ENCODE measurements at regions not wholly inside any gene's neighbourhood (a gene's known extent, or its start where the extent isn't known, plus 50 kb on each side); places are given as distances from the start of the nearest gene placed in this dataset.
"Not testable (repeated sequence)": the region's sequence is repeated elsewhere in the genome, so short reads cannot be mapped to it uniquely, and the experiment has no call there.

DNA sequence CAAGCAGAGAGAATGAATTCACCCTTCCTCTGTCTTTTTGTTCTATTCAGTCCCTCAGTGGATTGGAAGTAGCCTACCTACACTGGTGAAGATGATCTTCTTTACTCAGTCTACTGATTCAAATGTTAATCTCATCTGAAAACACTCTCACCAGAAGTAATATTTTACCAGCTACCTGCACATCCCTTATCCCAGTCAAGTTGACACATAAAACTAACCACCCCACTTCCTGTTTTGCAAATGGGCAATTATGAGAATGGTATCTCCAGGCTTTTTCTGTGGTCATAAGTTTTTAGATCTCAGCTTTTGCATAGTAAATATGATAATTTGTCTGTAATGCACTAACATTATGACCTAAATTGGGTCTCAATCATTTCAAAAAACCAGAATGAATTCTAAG lies 228.8 kb upstream of the ECI2 start:
- Mint-ChIP-seq H3K36me3 (no peaks in the 10 kb centered on the region), H3K27me3 (peaks cover 5% of the 10 kb centered on the region), H3K9me3 (no peaks in the 10 kb centered on the region), H3K4me3 (no peak overlapping the region), H3K27ac (no peak overlapping the region), H3K4me1 (no peaks in the 10 kb centered on the region)
- no peak for DNase-seq
- CTCF ChIA-PET = no interaction called here

- H3K9me3 Mint-ChIP-seq = no peaks in the 10 kb centered on the region
- CTCF ChIA-PET = no interaction called here
- no peak overlapping the region for H3K4me3 Mint-ChIP-seq
- no peak overlapping the region for H3K27ac Mint-ChIP-seq
- no peaks in the 10 kb centered on the region for H3K36me3 Mint-ChIP-seq
- no peak for DNase-seq
- no peaks in the 10 kb centered on the region for H3K4me1 Mint-ChIP-seq
- H3K27me3 Mint-ChIP-seq = peaks cover 5% of the 10 kb centered on the region
Measured at GRCh38 chr6:4363656-4364055, 228.3 kb upstream of the ECI2 start.

GRCh38 chr6:4362326-4362725 lies 227.0 kb upstream of the ECI2 start:
- H3K9me3 Mint-ChIP-seq = no peaks in the 10 kb centered on the region
- H3K27ac Mint-ChIP-seq = no peak overlapping the region
- CTCF ChIA-PET = no interaction called here
- no peak for DNase-seq
- H3K4me1 Mint-ChIP-seq = no peaks in the 10 kb centered on the region
- peaks cover 5% of the 10 kb centered on the region for H3K27me3 Mint-ChIP-seq
- no peak overlapping the region for H3K4me3 Mint-ChIP-seq
- H3K36me3 Mint-ChIP-seq = no peaks in the 10 kb centered on the region

DNA sequence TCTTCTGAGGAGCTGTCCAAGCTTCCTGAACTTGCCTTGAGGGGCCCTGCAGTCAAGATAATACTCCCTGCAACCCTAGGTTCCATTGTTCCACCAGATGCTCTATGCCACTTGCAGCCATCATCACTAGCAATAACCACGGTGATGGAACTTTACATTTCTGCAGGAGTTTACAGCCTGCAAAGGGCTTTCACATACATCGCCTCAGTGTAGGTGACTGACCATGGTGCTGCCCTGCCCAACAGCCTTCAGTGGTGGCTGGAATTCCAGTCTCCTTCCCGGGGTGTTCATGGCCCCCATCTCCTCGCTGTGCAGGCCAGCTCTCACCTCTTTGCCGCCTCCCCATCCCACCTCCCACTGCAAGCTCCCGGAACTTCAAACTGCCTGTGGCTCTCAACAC lies 225.5 kb upstream of the ECI2 start:
- Mint-ChIP-seq H3K9me3 (peaks cover 1% of the 10 kb centered on the region), H3K4me3 (no peak overlapping the region), H3K36me3 (no peaks in the 10 kb centered on the region), H3K27me3 (peaks cover 5% of the 10 kb centered on the region), H3K27ac (no peak overlapping the region), H3K4me1 (no peaks in the 10 kb centered on the region)
- DNase-seq = no peak
- CTCF ChIA-PET = no interaction called here

GRCh38 chr6:4359108-4359730 lies 223.8 kb upstream of the ECI2 start:
- H3K27me3 Mint-ChIP-seq = no peaks in the 10 kb centered on the region
- no peak overlapping the region for H3K4me3 Mint-ChIP-seq
- H3K4me1 Mint-ChIP-seq = no peaks in the 10 kb centered on the region
- no peak for DNase-seq
- no peaks in the 10 kb centered on the region for H3K36me3 Mint-ChIP-seq
- H3K27ac Mint-ChIP-seq = no peak overlapping the region
- H3K9me3 Mint-ChIP-seq = peaks cover 2% of the 10 kb centered on the region
- CTCF ChIA-PET = no interaction called here

DNA sequence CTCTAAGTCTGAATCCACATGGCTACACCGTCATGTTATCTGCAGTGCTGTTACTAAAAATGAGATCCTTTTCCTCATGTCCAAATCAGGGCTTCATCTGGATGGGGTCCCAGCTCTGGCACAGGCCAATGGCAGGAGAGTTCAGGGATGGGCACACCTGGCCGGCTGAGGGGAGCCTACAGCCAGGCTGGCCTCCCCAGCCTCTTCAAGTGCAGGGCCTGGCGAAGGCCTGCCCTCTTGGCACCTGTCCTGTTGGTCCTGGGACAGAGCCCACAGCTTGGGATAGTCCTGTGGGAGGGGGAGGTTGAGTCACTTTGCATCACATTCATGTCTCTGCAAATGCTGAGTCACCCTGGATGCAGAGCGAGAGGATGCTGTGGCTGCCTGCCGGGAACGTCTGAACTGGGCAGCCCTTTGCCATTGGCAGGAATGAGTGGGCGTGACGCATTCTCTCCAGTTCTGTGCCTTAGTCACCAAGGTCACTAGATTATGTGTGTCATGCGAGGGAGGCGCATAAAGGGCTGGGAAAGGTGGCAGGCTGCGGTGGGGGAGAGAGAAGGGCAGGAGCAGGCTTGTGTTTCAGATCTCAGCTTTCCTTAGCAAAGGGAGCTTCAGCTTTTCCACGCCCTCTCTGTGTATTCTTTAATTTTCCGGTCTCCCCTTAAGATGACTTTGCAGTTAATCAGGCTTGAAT lies 223.2 kb upstream of the ECI2 start:
- Mint-ChIP-seq H3K27ac (no peak overlapping the region), H3K9me3 (peaks cover 2% of the 10 kb centered on the region), H3K36me3 (no peaks in the 10 kb centered on the region), H3K4me3 (no peak overlapping the region), H3K4me1 (no peaks in the 10 kb centered on the region), H3K27me3 (no peaks in the 10 kb centered on the region)
- DNase-seq = no peak
- CTCF ChIA-PET = no interaction called here

- H3K36me3 Mint-ChIP-seq, DNase-seq, CTCF ChIA-PET, H3K9me3 Mint-ChIP-seq, H3K27ac Mint-ChIP-seq, H3K4me1 Mint-ChIP-seq, H3K27me3 Mint-ChIP-seq, H3K4me3 Mint-ChIP-seq: not testable (repeated sequence)
Measured at GRCh38 chr6:4357660-4358152, 222.3 kb upstream of the ECI2 start.

GRCh38 chr6:4356899-4357659 lies 221.7 kb upstream of the ECI2 start:
- no peak for DNase-seq
- CTCF ChIA-PET = no interaction called here
- no peaks in the 10 kb centered on the region for H3K4me1 Mint-ChIP-seq
- no peaks in the 10 kb centered on the region for H3K27me3 Mint-ChIP-seq
- no peak overlapping the region for H3K4me3 Mint-ChIP-seq
- no peaks in the 10 kb centered on the region for H3K36me3 Mint-ChIP-seq
- H3K9me3 Mint-ChIP-seq = peaks cover 2% of the 10 kb centered on the region
- H3K27ac Mint-ChIP-seq = no peak overlapping the region

DNA sequence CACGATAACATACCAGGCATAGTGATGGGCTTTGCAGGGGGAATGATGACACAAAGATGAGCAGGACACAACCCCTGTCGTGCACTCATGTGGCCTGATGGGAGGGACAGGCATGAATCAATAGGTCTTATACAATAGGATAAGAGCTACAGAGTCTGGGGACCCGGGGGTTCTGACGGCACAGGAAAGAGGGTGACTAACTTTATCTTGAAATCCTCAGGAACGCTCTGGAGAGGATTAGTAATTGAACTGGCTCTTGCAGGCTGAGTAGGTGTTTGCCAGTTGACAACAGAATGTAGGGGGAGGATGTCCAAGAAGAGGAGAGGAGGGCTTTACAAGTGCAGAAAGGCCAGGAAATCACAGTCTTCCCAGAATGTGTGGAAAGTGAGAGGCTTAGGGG lies 219.9 kb upstream of the ECI2 start:
- H3K27ac Mint-ChIP-seq = no peak overlapping the region
- H3K4me3 Mint-ChIP-seq = no peak overlapping the region
- no peaks in the 10 kb centered on the region for H3K27me3 Mint-ChIP-seq
- DNase-seq = no peak
- H3K4me1 Mint-ChIP-seq = no peaks in the 10 kb centered on the region
- H3K36me3 Mint-ChIP-seq = no peaks in the 10 kb centered on the region
- CTCF ChIA-PET = no interaction called here
- peaks cover 2% of the 10 kb centered on the region for H3K9me3 Mint-ChIP-seq

DNA sequence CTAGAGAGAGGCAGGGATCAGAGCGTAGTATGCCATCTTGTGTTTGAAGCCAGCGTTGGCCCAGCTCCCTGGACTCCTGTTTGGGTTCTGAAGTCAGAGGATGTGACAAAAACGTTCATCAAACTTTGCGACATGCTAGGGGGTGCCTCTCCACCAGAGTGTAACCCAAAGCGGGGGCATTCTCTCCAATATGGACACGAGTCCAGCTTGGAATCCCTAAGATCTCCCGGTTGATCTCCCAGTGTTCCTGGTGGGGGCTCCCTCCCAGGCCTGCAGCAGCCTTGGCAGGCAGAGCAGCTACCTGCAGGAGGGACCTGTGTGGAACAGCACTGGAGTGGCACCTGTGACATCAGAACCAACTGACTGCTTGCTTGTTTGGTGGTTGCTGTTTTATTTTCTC lies 218.8 kb upstream of the ECI2 start:
- no peak overlapping the region for H3K27ac Mint-ChIP-seq
- CTCF ChIA-PET = no interaction called here
- H3K4me1 Mint-ChIP-seq = no peaks in the 10 kb centered on the region
- H3K9me3 Mint-ChIP-seq = peaks cover 2% of the 10 kb centered on the region
- H3K36me3 Mint-ChIP-seq = no peaks in the 10 kb centered on the region
- H3K4me3 Mint-ChIP-seq = no peak overlapping the region
- H3K27me3 Mint-ChIP-seq = no peaks in the 10 kb centered on the region
- no peak for DNase-seq

GRCh38 chr6:4352731-4353130 lies 217.4 kb upstream of the ECI2 start:
- DNase-seq = no peak
- H3K27me3 Mint-ChIP-seq = no peaks in the 10 kb centered on the region
- CTCF ChIA-PET = no interaction called here

DNA sequence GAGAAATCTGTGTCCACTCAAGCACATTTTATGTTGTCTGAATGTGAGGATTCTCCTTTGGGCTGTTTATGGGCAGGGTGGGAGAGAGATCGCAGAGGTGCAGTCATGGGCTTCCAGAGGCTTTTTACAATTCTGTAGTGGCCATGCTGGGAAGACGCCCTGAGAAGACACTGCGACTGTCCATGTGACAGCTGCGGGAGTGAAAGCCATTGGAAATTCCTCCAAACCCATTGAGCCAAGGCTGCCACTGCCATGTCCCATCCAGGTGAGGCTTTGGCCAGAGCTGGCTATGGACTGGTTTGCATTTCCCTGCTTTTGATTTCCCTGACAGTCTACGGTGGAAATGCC lies 216.9 kb upstream of the ECI2 start:
- Mint-ChIP-seq H3K4me1 (no peaks in the 10 kb centered on the region), H3K4me3 (no peak overlapping the region), H3K27me3 (no peaks in the 10 kb centered on the region), H3K27ac (no peak overlapping the region), H3K9me3 (peaks cover 2% of the 10 kb centered on the region), H3K36me3 (no peaks in the 10 kb centered on the region)
- DNase-seq = no peak
- CTCF ChIA-PET = no interaction called here

More at GRCh38 chr6:4352731-4353130, 217.4 kb upstream of the ECI2 start:
- no peak overlapping the region for H3K4me3 Mint-ChIP-seq
- no peaks in the 10 kb centered on the region for H3K4me1 Mint-ChIP-seq
- H3K27ac Mint-ChIP-seq = no peak overlapping the region
- H3K36me3 Mint-ChIP-seq = no peaks in the 10 kb centered on the region
- peaks cover 2% of the 10 kb centered on the region for H3K9me3 Mint-ChIP-seq

DNA sequence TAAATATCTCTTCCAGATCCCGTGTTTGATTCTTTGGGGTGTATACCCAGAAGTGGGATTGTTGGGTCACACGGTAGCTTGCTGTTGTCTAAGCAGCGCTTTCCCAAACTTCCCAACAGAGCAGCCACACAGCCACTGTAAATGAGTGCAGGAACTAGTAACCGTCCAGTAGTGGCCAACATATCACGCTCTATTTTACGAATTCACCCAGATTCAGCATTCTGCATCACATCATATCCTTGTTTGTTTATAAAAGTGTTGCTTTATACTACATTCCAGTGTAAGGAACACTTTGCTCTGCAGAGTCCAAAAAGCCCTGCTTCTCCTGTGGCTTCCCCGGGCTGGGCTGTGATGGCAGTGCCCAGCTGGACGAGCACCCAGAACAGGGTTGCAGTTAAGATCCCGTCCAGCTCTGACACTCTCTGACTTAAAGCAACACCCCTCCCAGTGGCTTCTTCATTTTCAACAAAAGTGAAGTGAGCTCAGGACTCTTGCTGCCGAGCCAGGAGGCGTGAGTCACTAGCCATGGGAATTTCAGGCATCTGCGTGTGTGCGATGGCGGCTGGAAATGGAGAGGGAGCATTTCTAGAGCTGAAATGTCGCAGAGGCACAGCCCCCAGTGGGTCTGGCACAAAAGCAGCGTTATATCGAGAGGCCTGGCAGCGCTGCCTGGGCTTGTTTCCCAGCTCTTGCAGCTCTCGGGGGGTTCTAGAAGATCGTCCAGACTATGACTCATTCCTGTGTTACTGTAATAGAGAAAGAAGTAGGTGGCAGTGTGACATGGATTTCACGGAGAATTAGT lies 216.3 kb upstream of the ECI2 start:
- no peak for DNase-seq
- peaks cover 5% of the 10 kb centered on the region for H3K27me3 Mint-ChIP-seq
- H3K9me3 Mint-ChIP-seq = peaks cover 2% of the 10 kb centered on the region
- no peaks in the 10 kb centered on the region for H3K36me3 Mint-ChIP-seq
- no peak overlapping the region for H3K27ac Mint-ChIP-seq
- H3K4me3 Mint-ChIP-seq = no peak overlapping the region
- CTCF ChIA-PET = no interaction called here
- H3K4me1 Mint-ChIP-seq = no peaks in the 10 kb centered on the region

Data from activated naive CD4-positive, alpha-beta T cell treated with anti-CD3 and anti-CD28 coated beads, Interleukin-2, amount 10 ng/mL, durations not matched to agents 7 days and 5 days (primary cell).